H1 (cell line): ENCODE measurements at regions not wholly inside any gene's neighbourhood (a gene's known extent, or its start where the extent isn't known, plus 50 kb on each side); places are given as distances from the start of the nearest gene placed in this dataset.

Source experiments
- CTCF ChIA-PET: fragments of 300-600 bp; sonication (Branson Sonifier 250); formaldehyde crosslinking; loops from one replicate; lab custom pipeline; 2021; ENCODE audit not compliant: partially characterized antibody; lab: Charles Lee
- POLR2A ChIA-PET: fragments of 300-600 bp; sonication (Branson Sonifier 250); formaldehyde crosslinking; loops from one replicate; lab custom pipeline; 2021; ENCODE audit warnings: inconsistent platforms; ENCODE audit not compliant: partially characterized antibody; lab: Charles Lee
- DNase-seq, 2 experiments: peaks; one replicate each; pipeline versions ENCODE4 v3.0.0 to v3.0.0-alpha.2; 2010 to 2022; ENCODE audit warnings: low spot score in 2 of 2, low read depth in 1 of 2, mixed read lengths in 1 of 2
- FAIRE-seq: peaks from 2 replicates; lab custom pipeline; 2011; peaks lifted over from hg19 to GRCh38; lab: Jason Lieb, UNC
- H2AFZ ChIP-seq: 2 replicates; pipeline ENCODE4 v1.8.1; 2012; ENCODE audit warnings: low read length, inconsistent platforms
- H2AK5ac ChIP-seq: 2 replicates; pipeline ENCODE4 v1.6.1; 2013; ENCODE audit warnings: low read depth, low read length
- H2BK120ac ChIP-seq: replicated peaks from 2 replicates; pipeline ENCODE3; 2013; ENCODE audit warnings: low read depth, low read length, inconsistent platforms
- H2BK12ac ChIP-seq: 2 replicates; pipeline ENCODE4 v1.6.1; 2013; ENCODE audit warnings: low read depth, low read length
- H2BK15ac ChIP-seq: 2 replicates; pipeline ENCODE4 v1.6.1; 2013; ENCODE audit warnings: low read length
- H2BK20ac ChIP-seq: 2 replicates; pipeline ENCODE4 v1.6.1; 2013; ENCODE audit warnings: low read length
- H2BK5ac ChIP-seq: 2 replicates; pipeline ENCODE4 v1.6.1; 2013; ENCODE audit warnings: low read depth, low read length
- H3K14ac ChIP-seq: 2 replicates; pipeline ENCODE4 v1.6.1; 2013; ENCODE audit warnings: inconsistent platforms; ENCODE audit not compliant: insufficient read length
- H3K18ac ChIP-seq: 2 replicates; pipeline ENCODE4 v1.6.1; 2013; ENCODE audit warnings: low read length; ENCODE audit errors: extremely low read depth
- H3K23ac ChIP-seq: 2 replicates; pipeline ENCODE4 v1.6.1; 2013; ENCODE audit warnings: inconsistent platforms; ENCODE audit not compliant: insufficient read length
- H3K23me2 ChIP-seq: 2 replicates; pipeline ENCODE4 v1.6.1; 2013; ENCODE audit warnings: low read depth, low read length
- H3K27ac ChIP-seq: 2 replicates; pipeline ENCODE4 v1.6.1; 2011; ENCODE audit warnings: low read depth, low read length, inconsistent platforms
- H3K27me3 ChIP-seq, 4 experiments: replicated peaks in 1 of 4; 1 replicate in 1 of 4; 2 replicates in 3 of 4; pipeline versions ENCODE4 v1.6.1 to v1.8.1; 2011 to 2013; ENCODE audit warnings: low read length in 3 of 4, mild to moderate bottlenecking in 3 of 4, inconsistent platforms in 2 of 4, mixed read lengths in 2 of 4, moderate library complexity in 1 of 4; ENCODE audit not compliant: control insufficient read depth in 3 of 4, insufficient read depth in 3 of 4; ENCODE audit errors: extremely low read depth in 1 of 4
- H3K36me3 ChIP-seq, 4 experiments: 2 replicates each; pipeline versions ENCODE4 v1.6.1 to v1.8.1; 2011 to 2013; ENCODE audit warnings: mild to moderate bottlenecking in 4 of 4, low read length in 3 of 4, moderate library complexity in 2 of 4, control low read depth in 1 of 4, inconsistent platforms in 1 of 4; ENCODE audit not compliant: insufficient read depth in 4 of 4, control insufficient read depth in 2 of 4
- H3K4ac ChIP-seq: replicated peaks from 2 replicates; pipeline ENCODE3; 2013; ENCODE audit warnings: low read length, low read depth, mixed read lengths, inconsistent platforms; ENCODE audit not compliant: insufficient read length
- H3K4me1 ChIP-seq, 4 experiments: replicated peaks in 1 of 4; 1 replicate in 1 of 4; 2 replicates in 3 of 4; pipeline versions ENCODE4 v1.6.1 to v1.8.1; 2011 to 2013; ENCODE audit warnings: low read length in 3 of 4, inconsistent platforms in 2 of 4, mixed read lengths in 1 of 4; ENCODE audit not compliant: insufficient read depth in 4 of 4, control insufficient read depth in 3 of 4
- H3K4me2 ChIP-seq, 2 experiments: 2 replicates each; pipeline versions ENCODE4 v1.6.1 to v1.8.1; 2011 to 2013; ENCODE audit warnings: low read depth in 2 of 2, low read length in 2 of 2, control low read depth in 1 of 2, inconsistent platforms in 1 of 2, mild to moderate bottlenecking in 1 of 2; ENCODE audit not compliant: insufficient read depth in 1 of 2
- H3K4me3 ChIP-seq, 4 experiments: fragments of 200-600, 300-600 bp in 1 of 4; sonication (generic), shearing (Covaris generic), sonication (Bioruptor Twin) in 1 of 4; 2 replicates each; pipeline versions ENCODE4 v1.5.1 to v1.8.1; 2011 to 2016; ENCODE audit warnings: low read length in 4 of 4, low read depth in 3 of 4, control low read depth in 2 of 4, inconsistent platforms in 2 of 4, mild to moderate bottlenecking in 2 of 4, mixed read lengths in 1 of 4, moderate library complexity in 1 of 4; ENCODE audit not compliant: insufficient read depth in 2 of 4; ENCODE audit errors: extremely low read depth in 1 of 4
- H3K56ac ChIP-seq: replicated peaks from 2 replicates; pipeline ENCODE3; 2013; ENCODE audit warnings: low read depth, mild to moderate bottlenecking, mixed read lengths, low read length, inconsistent platforms; ENCODE audit not compliant: insufficient read length
- H3K79me1 ChIP-seq: 2 replicates; pipeline ENCODE4 v1.6.1; 2013; ENCODE audit warnings: low read depth, low read length, control low read depth
- H3K79me2 ChIP-seq, 2 experiments: 2 replicates each; pipeline versions ENCODE4 v1.6.1 to v1.8.1; 2012 to 2013; ENCODE audit warnings: low read length in 2 of 2, mild to moderate bottlenecking in 2 of 2, inconsistent platforms in 1 of 2; ENCODE audit not compliant: insufficient read depth in 2 of 2, control insufficient read depth in 1 of 2
- H3K9ac ChIP-seq, 4 experiments: replicated peaks in 1 of 4; 1 replicate in 1 of 4; 2 replicates in 3 of 4; pipeline versions ENCODE4 v1.6.1 to v1.8.1; 2011 to 2013; ENCODE audit warnings: low read depth in 3 of 4, low read length in 3 of 4, control low read depth in 2 of 4, mild to moderate bottlenecking in 2 of 4, moderate library complexity in 2 of 4, inconsistent platforms in 1 of 4; ENCODE audit errors: extremely low read depth in 1 of 4
- H3K9me3 ChIP-seq, 2 experiments: 2 replicates each; pipeline versions ENCODE4 v1.6.1 to v1.8.1; 2012 to 2013; ENCODE audit warnings: mild to moderate bottlenecking in 2 of 2, moderate library complexity in 2 of 2, control low read depth in 1 of 2, inconsistent platforms in 1 of 2, low read depth in 1 of 2, low read length in 1 of 2, mixed read lengths in 1 of 2; ENCODE audit not compliant: insufficient read depth in 2 of 2
- H4K20me1 ChIP-seq, 2 experiments: replicated peaks in 1 of 2; 2 replicates each; pipeline versions ENCODE3 to v1.8.1; 2011 to 2013; ENCODE audit warnings: inconsistent platforms in 2 of 2, low read length in 2 of 2, mild to moderate bottlenecking in 1 of 2; ENCODE audit not compliant: insufficient read depth in 2 of 2, control insufficient read depth in 1 of 2
- H4K5ac ChIP-seq: 2 replicates; pipeline ENCODE4 v1.6.1; 2013; ENCODE audit warnings: low read length, low read depth, mixed read lengths, inconsistent platforms; ENCODE audit not compliant: insufficient read length
- H4K8ac ChIP-seq: 2 replicates; pipeline ENCODE4 v1.8.0; 2013; ENCODE audit warnings: mild to moderate bottlenecking, moderate library complexity, low read length, inconsistent platforms; ENCODE audit not compliant: insufficient read depth; ENCODE audit errors: extremely low read depth
- H4K91ac ChIP-seq: replicated peaks from 2 replicates; pipeline ENCODE3; 2013; ENCODE audit warnings: low read length, mixed read lengths, inconsistent platforms; ENCODE audit not compliant: insufficient read length
- BACH1 ChIP-seq: IDR thresholded peaks from 2 replicates; pipeline ENCODE4 v1.6.1; 2012; ENCODE audit warnings: low read length, improper control_type of control experiment
- BCL11A ChIP-seq, 2 experiments: IDR thresholded peaks; one replicate each; pipeline ENCODE4 v1.6.1; 2011; ENCODE audit warnings: low read depth in 2 of 2, low read length in 2 of 2, mild to moderate bottlenecking in 2 of 2
- BRCA1 ChIP-seq: IDR thresholded peaks from 2 replicates; pipeline ENCODE4 v1.6.1; 2012; ENCODE audit warnings: low read depth, low read length, improper control_type of control experiment
- CHD2 ChIP-seq: IDR thresholded peaks from 2 replicates; pipeline ENCODE4 v1.6.1; 2012; ENCODE audit warnings: low read length, improper control_type of control experiment
- EP300 ChIP-seq, 2 experiments: IDR thresholded peaks; 1 replicate in 1 of 2; 2 replicates in 1 of 2; pipeline ENCODE4 v1.6.1; 2011 to 2012; ENCODE audit warnings: low read depth in 2 of 2, low read length in 2 of 2, mild to moderate bottlenecking in 2 of 2, borderline replicate concordance in 1 of 2, inconsistent platforms in 1 of 2, moderate library complexity in 1 of 2
- EZH2 ChIP-seq: fragments of 200-600 bp; sonication (generic); IDR thresholded peaks from 2 replicates; pipeline ENCODE4 v1.7.1; 2012; ENCODE audit warnings: low read depth, mild to moderate bottlenecking, moderate library complexity, low read length, inconsistent platforms; ENCODE audit not compliant: severe bottlenecking
- MAFK ChIP-seq: IDR thresholded peaks from 2 replicates; pipeline ENCODE4 v1.6.1; 2012; ENCODE audit warnings: low read depth, mild to moderate bottlenecking, improper control_type of control experiment, low read length
- NANOG ChIP-seq: IDR thresholded peaks from 2 replicates; pipeline ENCODE4 v1.6.1; 2011; ENCODE audit warnings: low read length, low read depth, mild to moderate bottlenecking, inconsistent platforms; ENCODE audit not compliant: insufficient read depth, poor library complexity, severe bottlenecking
- SIRT6 ChIP-seq: IDR thresholded peaks from one replicate; pipeline ENCODE4 v1.7.1; 2012; ENCODE audit warnings: low read length, inconsistent platforms
- SIX5 ChIP-seq: IDR thresholded peaks from 2 replicates; pipeline ENCODE4 v1.6.1; 2011; ENCODE audit warnings: mild to moderate bottlenecking, low read depth, low read length
- SUZ12 ChIP-seq: fragments of 200-600 bp; sonication (generic); IDR thresholded peaks from 2 replicates; pipeline ENCODE4 v1.6.1; 2012; ENCODE audit warnings: mild to moderate bottlenecking, inconsistent platforms, low read length, moderate library complexity, mixed read lengths
- TAF1 ChIP-seq: IDR thresholded peaks from 2 replicates; pipeline ENCODE4 v1.6.1; 2011; ENCODE audit warnings: mild to moderate bottlenecking, low read depth, low read length
- TAF7 ChIP-seq: optimal IDR thresholded peaks from 2 replicates; pipeline ENCODE3; 2011; ENCODE audit warnings: low read depth, mild to moderate bottlenecking, inconsistent platforms, low read length, moderate library complexity, borderline replicate concordance
- WGBS, 2 experiments: shearing (Covaris generic) in 1 of 2; methylation state at CpG; one replicate each; pipeline versions ENCODE4 v1.1.6 to v1.1.7; 2013 to 2015; ENCODE audit warnings: low lambda C conversion rate in 2 of 2, mixed read lengths in 2 of 2, inconsistent platforms in 1 of 2, low coverage in 1 of 2, missing lambda C conversion rate in 1 of 2; ENCODE audit not compliant: insufficient replicate concordance in 2 of 2, insufficient coverage in 1 of 2, insufficient read length in 1 of 2; ENCODE audit errors: extremely low coverage in 1 of 2, missing lambda C conversion rate in 1 of 2; 5-methylcytosine and 5-hydroxymethylcytosine counted together

GRCh38 chr1:67980028-67980427 is 70.4 kb downstream of the DIRAS3 start:
- H3K4ac ChIP-seq, result no peak overlapping the region
- H3K18ac ChIP-seq, result no peak overlapping the region
- no peaks in the 10 kb centered on the region for H3K4me1 ChIP-seq
- no peak overlapping the region for H2BK120ac ChIP-seq
- DNase-seq, result no peak
- no peak overlapping the region for H3K4me2 ChIP-seq
- no peak overlapping the region for H4K8ac ChIP-seq
- H3K9me3 ChIP-seq, result no peaks in the 10 kb centered on the region
- no peak overlapping the region for H3K56ac ChIP-seq
- H4K5ac ChIP-seq, result no peak overlapping the region
- ChIA-PET CTCF (interaction anchor here (0.7 to 1.3 kb wide), 2 partner anchors 105 to 126 kb away, joined by 3 to 4 read pairs; no protein-coding TSS in a partner anchor), POLR2A (no interaction called here)
- H3K36me3 ChIP-seq, result no peaks in the 10 kb centered on the region
- H3K4me3 ChIP-seq, result no peak overlapping the region
- no peaks in the 10 kb centered on the region for H3K27me3 ChIP-seq
- H2BK15ac ChIP-seq, result no peak overlapping the region
- 83% methylated on average over 1 of the region's 1 CpG; no CpG with 5 or more reads in 1 of the 2 experiments for WGBS, 2 experiments
- peaks cover 2% of the 10 kb centered on the region; the same call in 1 of the 2 replicates for H3K23me2 ChIP-seq
- no peak overlapping the region for H2BK5ac ChIP-seq
- no peak overlapping the region for H2BK12ac ChIP-seq
- H2AFZ ChIP-seq, result no peak overlapping the region
- no peak overlapping the region for H2AK5ac ChIP-seq
- H3K27ac ChIP-seq, result no peak overlapping the region
- H4K20me1 ChIP-seq, result no peaks in the 10 kb centered on the region
- H3K14ac ChIP-seq, result no peak overlapping the region
- TF ChIP-seq TAF7 (no peak), BRCA1 (no peak), EZH2 (no peak), CHD2 (no peak), SUZ12 (no peak), TAF1 (no peak), SIRT6 (no peak), BACH1 (no peak), BCL11A (IDR thresholded peaks at IDR 0.05; ENCODE audit: low read depth in 2 of 2, low read length in 2 of 2) (no peak), MAFK (no peak), EP300 (IDR thresholded peaks at IDR 0.05; ENCODE audit: borderline replicate concordance in 1 of 2, low read depth in 2 of 2, low read length in 2 of 2) (no peak), SIX5 (no peak), NANOG (no peak)
- no peak overlapping the region for H3K23ac ChIP-seq
- no peak for FAIRE-seq
- no peak overlapping the region for H4K91ac ChIP-seq
- H3K79me1 ChIP-seq, result no peaks in the 10 kb centered on the region
- no peaks in the 10 kb centered on the region for H3K79me2 ChIP-seq
- no peak overlapping the region for H3K9ac ChIP-seq
- no peak overlapping the region for H2BK20ac ChIP-seq
